ENCODE measurements at regions not wholly inside any gene's neighbourhood (a gene's known extent, or its start where the extent isn't known, plus 50 kb on each side); places are given as distances from the start of the nearest gene placed in this dataset.
"Not testable (repeated sequence)": the region's sequence is repeated elsewhere in the genome, so short reads cannot be mapped to it uniquely, and the experiment has no call there.

DNA sequence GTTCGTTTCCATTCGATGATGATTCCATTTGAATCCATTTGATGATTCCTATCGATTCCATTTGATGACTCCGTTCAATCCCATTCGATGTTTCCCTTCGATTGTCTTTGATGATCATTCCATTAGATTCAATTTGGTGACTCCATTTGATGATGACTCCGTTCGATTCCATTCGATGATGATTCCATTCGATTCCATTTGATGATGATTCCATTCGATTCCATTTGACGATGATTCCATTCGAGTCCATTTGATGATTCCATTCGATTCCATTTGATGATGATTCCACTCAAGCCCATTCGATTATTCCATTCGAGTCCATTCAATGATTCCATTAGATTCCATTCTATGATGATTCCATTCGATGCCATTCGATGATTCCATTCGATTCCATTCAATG lies 2730.6 kb downstream of the RPIA start:
- in situ Hi-C loops (cut with HindIII; ENCODE audit: low pct_unique_long_range_greater_than_20kb, low sequenced_read_pairs), result not testable (repeated sequence)

GRCh38 chr2:91427148-91427547 lies 2735.7 kb downstream of the RPIA start:
- DNase-seq (ENCODE audit: low read depth, low spot score); in situ Hi-C loops (cut with HindIII; ENCODE audit: low pct_unique_long_range_greater_than_20kb, low sequenced_read_pairs): not testable (repeated sequence)

More for the DNA sequence above, 2730.6 kb downstream of the RPIA start:
- DNase-seq (ENCODE audit: low read depth, low spot score), result not testable (repeated sequence)

GRCh38 chr2:91441932-91442245 lies 2750.4 kb downstream of the RPIA start:
- in situ Hi-C loops (cut with HindIII; ENCODE audit: low pct_unique_long_range_greater_than_20kb, low sequenced_read_pairs); DNase-seq (ENCODE audit: low read depth, low spot score): not testable (repeated sequence)

- in situ Hi-C loops (cut with HindIII; ENCODE audit: low pct_unique_long_range_greater_than_20kb, low sequenced_read_pairs), result no loop called here
Observed at GRCh38 chr2:91442246-91442905, 2750.9 kb downstream of the RPIA start.

DNA sequence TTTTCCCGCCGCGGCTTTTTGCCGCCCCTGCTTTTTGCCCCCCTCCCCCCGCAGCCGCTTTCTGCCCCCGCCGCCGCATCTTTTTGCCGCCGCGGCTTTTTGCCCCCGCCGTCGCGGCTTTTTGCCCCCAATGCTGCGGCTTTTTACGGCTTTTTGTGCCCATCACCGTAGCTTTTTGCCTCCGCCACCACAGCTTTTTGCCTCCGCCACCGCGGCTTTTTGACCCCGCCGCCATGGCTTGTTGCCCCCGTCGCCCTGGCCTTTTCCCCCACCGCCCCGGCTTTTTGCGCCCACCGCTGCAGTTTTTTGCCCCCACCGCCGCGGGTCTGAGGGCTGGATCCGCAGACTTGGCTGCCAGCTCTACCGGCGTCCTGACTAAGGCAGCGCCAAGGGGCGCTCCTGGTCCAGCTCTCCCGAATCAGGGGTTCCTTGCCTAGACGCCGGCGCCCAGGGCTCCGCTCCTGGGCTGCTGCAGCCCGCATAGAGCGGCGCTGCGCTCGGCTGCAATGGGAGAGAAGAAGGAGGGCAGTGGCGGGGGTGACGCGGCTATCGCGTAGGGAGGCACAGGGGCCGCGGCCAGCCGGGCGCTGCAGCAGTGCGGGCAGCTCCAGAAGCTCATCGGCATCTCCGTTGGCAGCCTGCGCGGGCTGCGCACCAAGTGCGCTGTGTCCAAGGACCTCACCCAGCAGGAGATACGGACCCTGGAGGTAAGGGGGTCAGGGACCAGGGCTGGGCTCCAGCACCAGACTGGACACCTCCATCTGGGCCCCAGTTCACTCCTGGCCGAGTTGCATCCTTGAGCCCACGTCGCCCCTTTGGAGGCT lies 2751.6 kb downstream of the RPIA start:
- in situ Hi-C loops (cut with HindIII; ENCODE audit: low pct_unique_long_range_greater_than_20kb, low sequenced_read_pairs); DNase-seq (ENCODE audit: low read depth, low spot score): not testable (repeated sequence)

More at GRCh38 chr2:91442246-91442905, 2750.9 kb downstream of the RPIA start:
- DNase-seq (ENCODE audit: low read depth, low spot score), result no peak

DNA sequence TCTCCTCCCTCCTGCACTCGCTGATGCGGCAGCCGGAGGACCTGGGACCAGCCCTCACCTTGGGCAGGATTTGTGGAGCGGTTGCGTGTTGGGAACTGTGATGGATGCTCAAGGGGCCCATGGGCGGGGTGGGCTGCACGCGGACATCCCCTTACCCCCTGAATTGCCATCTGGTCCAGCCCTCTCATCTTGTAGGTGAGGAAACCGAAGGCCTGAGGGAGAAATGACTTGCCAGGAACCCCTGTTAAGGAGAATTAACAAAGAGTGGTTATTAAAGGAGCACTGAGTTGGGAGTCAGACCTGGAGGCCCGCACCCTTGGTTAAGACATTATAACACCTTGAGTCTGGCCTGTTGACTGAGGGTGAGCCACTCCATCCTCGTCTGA lies 2752.2 kb downstream of the RPIA start:
- in situ Hi-C loops (cut with HindIII; ENCODE audit: low pct_unique_long_range_greater_than_20kb, low sequenced_read_pairs); DNase-seq (ENCODE audit: low read depth, low spot score): not testable (repeated sequence)

DNA sequence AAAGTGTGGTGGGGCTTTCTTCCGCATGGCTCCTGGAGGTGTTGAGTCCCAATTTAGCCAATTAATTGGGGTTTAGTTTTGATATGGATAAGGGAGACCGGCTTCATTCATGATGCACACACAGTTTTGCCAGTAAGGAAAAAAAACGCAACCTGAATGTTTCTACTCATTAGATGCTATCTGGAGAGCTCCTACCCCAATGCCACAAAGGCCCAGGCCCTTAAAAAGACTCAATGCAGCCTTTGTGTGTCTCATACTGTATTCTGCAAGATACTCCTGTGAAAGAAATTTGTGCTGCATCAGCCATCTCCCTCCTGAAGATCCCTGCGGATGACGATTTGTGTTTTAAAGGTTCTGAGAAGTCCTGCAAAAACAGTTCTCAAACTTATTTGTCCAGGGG lies 2754.2 kb downstream of the RPIA start:
- in situ Hi-C loops (cut with HindIII; ENCODE audit: low pct_unique_long_range_greater_than_20kb, low sequenced_read_pairs); DNase-seq (ENCODE audit: low read depth, low spot score): not testable (repeated sequence)

GRCh38 chr2:91446489-91446888 lies 2755.0 kb downstream of the RPIA start:
- in situ Hi-C loops (cut with HindIII; ENCODE audit: low pct_unique_long_range_greater_than_20kb, low sequenced_read_pairs); DNase-seq (ENCODE audit: low read depth, low spot score): not testable (repeated sequence)

- in situ Hi-C loops (cut with HindIII; ENCODE audit: low pct_unique_long_range_greater_than_20kb, low sequenced_read_pairs); DNase-seq (ENCODE audit: low read depth, low spot score): not testable (repeated sequence)
Observed at GRCh38 chr2:91446915-91447314, 2755.4 kb downstream of the RPIA start.

- DNase-seq (ENCODE audit: low read depth, low spot score); in situ Hi-C loops (cut with HindIII; ENCODE audit: low pct_unique_long_range_greater_than_20kb, low sequenced_read_pairs): not testable (repeated sequence)
Observed at GRCh38 chr2:91447508-91447907, 2756.0 kb downstream of the RPIA start.

DNA sequence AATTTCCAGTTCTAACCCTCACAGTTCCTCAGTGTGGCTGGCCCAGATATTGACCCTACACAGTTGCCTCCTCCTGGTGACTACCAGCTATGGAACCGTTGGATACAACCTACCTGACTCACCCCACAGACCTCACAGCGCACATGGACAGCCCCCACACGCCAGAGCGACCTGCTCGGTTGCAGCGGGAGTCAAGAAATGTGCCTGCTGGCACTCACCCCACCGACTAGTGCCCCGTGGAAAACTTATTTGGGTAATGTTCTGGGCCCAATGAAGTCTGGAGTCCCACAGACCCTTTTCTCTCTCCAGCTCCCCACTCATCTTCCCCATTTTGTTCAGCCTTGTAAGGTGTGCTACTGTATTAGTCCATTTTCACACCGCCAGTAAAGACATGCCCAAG lies 2770.8 kb downstream of the RPIA start:
- DNase-seq (ENCODE audit: low read depth, low spot score); in situ Hi-C loops (cut with HindIII; ENCODE audit: low pct_unique_long_range_greater_than_20kb, low sequenced_read_pairs): not testable (repeated sequence)

DNA sequence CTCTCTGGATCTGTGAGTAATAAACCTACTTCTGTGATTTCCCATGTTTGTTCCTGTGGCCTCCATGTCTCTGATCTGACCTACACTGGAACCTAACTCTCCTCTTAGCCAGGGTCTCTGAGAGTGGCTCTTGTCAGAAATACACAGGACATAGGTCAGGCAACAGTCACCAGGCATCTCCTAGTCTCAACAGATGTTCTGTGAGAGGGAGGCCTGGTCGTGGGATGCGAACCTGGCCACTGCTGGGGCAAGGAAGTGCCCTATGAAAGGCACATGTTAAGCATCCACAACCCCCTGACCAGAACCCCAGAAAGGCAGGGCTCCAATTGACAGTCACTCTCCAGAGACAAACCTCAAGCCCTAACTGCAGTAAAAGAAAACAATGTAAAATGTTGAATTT lies 2771.5 kb downstream of the RPIA start:
- DNase-seq (ENCODE audit: low read depth, low spot score); in situ Hi-C loops (cut with HindIII; ENCODE audit: low pct_unique_long_range_greater_than_20kb, low sequenced_read_pairs): not testable (repeated sequence)

DNA sequence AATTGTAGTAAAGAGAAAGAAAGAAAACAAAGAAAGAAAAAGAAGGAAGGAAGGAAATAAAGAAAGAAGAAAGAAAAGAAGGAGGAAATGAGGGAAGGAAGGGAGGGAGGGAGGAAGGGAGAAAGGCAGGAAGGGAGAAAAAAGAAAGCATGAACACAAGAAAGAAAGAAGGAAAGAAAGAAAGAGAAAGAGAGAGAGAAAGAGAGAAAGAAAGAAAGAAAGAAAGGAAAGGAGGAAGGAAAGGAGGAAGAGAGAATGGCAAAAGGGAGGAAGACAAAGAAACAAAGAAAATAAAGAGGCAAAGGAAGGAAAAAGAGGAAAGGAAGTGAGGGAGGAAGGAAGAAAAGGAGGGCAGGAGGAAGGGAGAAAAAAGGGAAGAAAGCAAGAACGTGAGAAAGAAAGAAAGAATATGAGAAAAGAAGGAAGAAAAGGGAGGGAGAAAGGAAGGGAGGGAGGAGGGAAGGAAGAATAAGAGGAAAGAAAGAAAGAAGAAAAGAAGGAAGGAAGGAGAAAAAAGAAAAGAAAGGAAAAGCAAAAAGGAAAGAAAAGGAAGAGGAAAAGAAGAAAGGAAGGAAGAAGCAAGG lies 2775.4 kb downstream of the RPIA start:
- in situ Hi-C loops (cut with HindIII; ENCODE audit: low pct_unique_long_range_greater_than_20kb, low sequenced_read_pairs); DNase-seq (ENCODE audit: low read depth, low spot score): not testable (repeated sequence)

GRCh38 chr2:91476244-91476935 lies 2784.9 kb downstream of the RPIA start:
- in situ Hi-C loops (cut with HindIII; ENCODE audit: low pct_unique_long_range_greater_than_20kb, low sequenced_read_pairs); DNase-seq (ENCODE audit: low read depth, low spot score): not testable (repeated sequence)

DNA sequence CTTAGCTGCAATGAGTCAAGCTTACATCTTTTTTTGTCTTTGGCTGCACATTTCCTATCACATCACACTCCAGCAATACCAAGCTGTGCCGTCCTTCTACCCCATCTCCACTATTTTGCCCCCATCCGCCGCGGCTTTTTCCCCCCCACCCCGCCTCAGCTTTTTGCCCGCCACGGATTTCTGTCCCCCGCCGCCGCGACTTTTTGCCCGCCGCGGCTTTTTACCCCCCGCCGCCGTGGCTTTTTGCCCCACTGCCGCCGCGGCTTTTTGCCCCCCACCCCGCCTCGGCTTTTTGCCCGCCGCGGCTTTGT lies 2785.4 kb downstream of the RPIA start:
- DNase-seq (ENCODE audit: low read depth, low spot score); in situ Hi-C loops (cut with HindIII; ENCODE audit: low pct_unique_long_range_greater_than_20kb, low sequenced_read_pairs): not testable (repeated sequence)

GRCh38 chr2:91477291-91477690 lies 2785.8 kb downstream of the RPIA start:
- in situ Hi-C loops (cut with HindIII; ENCODE audit: low pct_unique_long_range_greater_than_20kb, low sequenced_read_pairs); DNase-seq (ENCODE audit: low read depth, low spot score): not testable (repeated sequence)

DNA sequence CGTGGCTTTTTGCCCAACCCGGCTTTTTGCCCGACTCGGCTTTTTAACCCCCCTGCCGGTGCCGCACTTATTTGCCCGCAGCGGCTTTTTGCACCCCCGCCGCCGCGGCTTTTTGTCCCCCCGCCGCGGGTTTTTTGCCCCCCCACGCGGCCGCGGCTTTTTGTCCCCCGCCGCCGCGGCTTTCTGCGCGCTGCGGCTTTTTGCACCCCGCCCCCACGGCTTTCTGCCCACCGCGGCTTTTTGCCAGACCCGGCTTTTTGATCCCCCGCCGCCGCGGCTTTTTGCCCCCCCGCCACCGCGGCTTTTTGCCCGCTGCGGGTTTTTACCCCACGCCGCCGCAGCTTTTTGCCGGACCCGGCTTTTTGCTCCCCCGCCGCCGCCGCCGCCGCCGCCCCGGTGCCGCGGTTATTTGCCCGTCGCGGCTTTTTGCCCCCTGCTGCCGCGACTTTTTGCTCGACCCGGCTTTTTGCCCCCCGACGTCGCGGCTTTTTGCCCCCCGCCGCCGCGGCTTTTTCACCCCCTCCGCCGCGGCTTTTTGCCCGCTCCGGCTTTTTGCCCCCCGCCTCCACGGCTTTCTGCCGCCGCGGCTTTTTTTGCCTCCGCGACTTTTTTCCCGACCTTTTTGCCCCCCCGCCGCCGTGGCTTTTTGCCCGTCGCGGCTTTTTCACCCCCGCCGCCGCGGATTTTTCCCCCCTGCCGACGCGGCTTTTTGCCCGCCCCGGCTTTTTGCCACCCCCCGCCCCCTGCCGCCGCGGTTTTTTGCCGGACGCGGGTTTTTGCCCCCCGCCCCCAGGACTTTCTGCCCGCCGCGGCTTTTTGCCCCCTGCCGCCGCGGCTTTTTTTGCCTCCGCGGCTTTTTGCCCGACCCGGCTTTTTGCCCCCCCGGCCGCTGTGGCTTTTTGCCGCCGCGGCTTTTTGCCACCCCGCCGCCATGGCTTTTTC lies 2786.5 kb downstream of the RPIA start:
- no peak for DNase-seq (ENCODE audit: low read depth, low spot score)
- in situ Hi-C loops (cut with HindIII; ENCODE audit: low pct_unique_long_range_greater_than_20kb, low sequenced_read_pairs), result no loop called here

All from SK-MEL-5 (cell line).